GM12872 (cell line): ENCODE measurements at regions not wholly inside any gene's neighbourhood (a gene's known extent, or its start where the extent isn't known, plus 50 kb on each side); places are given as distances from the start of the nearest gene placed in this dataset.

ENCODE experiments used
- TF ChIP-seq, protein P1 (sequence below): IDR thresholded peaks from 3 replicates; pipeline ENCODE4 v1.5.1; 2011; ENCODE audit warnings: low read depth, mild to moderate bottlenecking, low read length, moderate library complexity; ENCODE audit not compliant: insufficient read depth

DNA sequence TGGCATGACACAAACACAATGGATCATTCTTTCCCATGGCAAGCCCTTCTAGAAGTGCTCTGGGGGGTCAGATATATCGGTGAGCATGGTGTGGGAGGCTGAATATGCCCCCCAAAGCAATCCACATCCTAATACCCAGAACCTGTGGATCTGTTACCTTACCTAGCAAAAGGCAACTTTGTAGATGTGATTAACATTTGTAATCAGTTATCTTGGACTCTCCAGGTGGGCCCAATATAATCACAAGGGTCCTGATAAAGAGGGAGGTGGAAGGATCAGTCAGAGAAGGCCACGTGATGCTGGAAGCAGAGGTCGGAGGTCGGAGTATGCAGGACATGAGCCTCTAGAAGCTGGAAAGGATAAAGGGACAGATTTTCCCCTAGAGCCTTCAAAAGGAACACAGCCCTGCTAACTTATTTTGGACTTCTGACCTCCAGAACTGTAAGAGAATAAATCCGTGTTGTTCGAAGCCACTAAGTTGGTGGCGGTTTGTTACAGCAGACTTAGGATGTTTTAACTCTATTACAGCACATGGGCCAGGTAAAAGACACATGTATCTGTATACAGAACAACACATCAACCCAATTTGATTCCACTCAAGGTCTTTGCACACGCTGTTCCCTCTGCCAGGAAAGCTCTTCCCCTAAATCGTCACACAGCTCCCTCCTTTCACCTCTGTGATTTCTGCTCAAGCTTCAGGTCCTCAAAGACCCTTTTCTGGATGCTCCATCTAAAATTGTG lies 115.3 kb downstream of the NOG start:
- TF ChIP-seq, protein P1, sequence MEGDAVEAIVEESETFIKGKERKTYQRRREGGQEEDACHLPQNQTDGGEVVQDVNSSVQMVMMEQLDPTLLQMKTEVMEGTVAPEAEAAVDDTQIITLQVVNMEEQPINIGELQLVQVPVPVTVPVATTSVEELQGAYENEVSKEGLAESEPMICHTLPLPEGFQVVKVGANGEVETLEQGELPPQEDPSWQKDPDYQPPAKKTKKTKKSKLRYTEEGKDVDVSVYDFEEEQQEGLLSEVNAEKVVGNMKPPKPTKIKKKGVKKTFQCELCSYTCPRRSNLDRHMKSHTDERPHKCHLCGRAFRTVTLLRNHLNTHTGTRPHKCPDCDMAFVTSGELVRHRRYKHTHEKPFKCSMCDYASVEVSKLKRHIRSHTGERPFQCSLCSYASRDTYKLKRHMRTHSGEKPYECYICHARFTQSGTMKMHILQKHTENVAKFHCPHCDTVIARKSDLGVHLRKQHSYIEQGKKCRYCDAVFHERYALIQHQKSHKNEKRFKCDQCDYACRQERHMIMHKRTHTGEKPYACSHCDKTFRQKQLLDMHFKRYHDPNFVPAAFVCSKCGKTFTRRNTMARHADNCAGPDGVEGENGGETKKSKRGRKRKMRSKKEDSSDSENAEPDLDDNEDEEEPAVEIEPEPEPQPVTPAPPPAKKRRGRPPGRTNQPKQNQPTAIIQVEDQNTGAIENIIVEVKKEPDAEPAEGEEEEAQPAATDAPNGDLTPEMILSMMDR: no peak

DNA sequence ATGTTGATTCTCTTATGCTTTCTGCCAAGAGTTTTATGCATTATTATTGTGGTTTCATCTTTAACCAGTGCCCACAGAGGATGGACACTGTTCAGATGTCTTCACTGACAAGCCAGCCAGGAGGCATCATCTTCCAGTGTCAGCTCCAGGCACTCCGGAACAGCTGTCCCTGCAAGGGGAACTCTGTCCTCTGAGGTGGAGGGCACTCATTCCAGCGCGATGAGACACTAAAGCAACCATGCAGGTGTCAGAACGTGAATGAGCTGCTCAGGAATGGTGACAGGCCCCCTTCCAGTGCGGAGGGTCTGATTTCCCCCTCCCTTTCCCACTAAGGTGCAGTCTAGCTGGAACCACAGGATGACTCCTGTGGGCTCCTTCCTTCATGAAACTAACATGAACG lies 117.5 kb downstream of the NOG start:
- TF ChIP-seq, protein P1: no peak

DNA sequence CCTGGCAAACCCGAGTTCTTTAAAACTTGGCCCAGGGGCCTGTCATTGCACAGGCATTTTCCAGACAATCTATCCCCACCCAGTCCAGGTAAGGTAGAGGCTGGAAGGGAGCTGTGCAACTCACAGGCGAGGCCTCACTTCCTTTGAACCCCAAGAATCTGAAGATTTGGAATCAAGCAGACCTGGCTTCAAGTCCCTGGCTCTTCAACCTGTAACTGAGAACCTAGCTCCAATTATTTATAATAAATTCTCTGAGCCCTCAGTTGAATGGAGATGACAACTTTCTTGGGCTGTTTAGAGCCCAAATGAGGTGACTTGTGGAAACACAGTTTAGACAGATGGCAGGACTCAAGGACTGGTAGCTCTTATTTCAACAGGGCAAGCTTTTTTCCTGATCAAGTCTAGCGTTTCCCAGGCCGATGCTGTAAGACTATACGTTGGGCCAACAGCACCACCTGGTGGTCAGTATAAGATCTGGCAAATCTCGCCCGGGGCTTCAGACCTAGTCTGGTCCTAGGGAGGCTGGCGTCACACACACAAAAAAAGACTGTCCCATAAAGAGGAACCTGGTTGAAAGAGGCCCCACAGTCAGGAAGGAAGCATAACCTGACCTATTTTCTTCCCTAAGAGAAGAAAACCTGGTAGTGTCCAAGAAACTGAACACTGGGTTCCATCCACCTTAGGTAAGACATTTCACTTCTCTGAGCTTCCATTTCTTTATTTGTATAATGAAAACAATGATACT lies 117.9 kb downstream of the C17orf67 start:
- TF ChIP-seq, protein P1: peak; percentile 82

DNA sequence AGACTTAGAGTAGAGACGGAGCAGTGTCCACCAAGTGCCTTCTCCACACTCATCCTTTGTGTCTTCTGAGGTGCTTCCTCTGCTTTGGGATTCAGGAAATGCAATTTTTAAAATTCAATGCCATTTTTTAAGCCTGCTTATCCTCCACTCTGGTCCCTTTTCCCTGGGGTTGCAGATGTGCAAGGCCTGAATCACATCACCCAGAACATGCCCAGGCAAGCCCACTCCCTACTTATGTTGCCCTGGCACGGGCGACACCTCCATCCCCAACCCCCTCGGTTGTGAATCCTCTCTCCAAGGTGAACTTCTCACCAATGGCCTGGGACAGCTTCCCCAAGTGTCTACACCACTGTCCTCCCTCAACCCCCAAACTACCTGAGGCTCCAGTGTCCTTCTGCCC lies 116.2 kb downstream of the C17orf67 start:
- TF ChIP-seq, protein P1: no peak

DNA sequence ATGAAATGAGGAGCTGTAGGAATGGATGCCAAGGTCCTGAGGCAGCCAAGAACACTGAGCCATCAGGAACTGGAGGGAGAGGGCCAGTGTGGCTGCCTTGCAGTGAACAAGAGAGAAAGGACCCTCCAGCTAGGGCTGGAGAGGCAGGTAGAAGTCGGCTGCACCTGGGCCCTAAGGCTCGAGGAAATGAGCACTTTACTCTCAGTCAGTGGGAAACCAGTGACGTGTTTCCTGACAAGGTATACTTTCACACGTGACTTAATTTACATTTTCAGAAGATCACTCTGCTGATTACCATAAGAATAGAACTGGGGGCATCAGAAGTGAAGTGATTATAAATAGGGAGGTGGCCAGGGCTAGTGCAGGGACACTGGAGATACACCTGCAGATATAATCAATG lies 115.2 kb downstream of the C17orf67 start:
- TF ChIP-seq, protein P1: no peak

DNA sequence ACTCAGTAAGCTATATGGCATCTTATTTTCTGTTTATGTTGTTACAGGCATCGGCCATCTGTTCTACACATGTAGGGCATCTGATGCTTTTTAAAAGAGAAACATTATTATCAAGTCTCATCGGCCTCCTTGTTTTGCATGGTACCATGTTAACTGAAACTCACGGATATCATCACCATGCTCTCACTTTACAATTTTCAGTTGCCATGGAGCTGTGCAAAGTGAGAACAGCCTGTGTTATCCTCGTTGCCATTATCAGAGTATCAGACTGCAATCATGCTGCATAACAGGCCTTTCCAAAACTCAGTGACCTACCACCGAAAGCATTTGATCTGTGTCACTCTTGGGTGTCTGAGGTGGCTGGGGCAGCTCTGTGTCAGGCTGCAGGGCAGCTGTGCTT lies 110.3 kb downstream of the C17orf67 start:
- TF ChIP-seq, protein P1: no peak

DNA sequence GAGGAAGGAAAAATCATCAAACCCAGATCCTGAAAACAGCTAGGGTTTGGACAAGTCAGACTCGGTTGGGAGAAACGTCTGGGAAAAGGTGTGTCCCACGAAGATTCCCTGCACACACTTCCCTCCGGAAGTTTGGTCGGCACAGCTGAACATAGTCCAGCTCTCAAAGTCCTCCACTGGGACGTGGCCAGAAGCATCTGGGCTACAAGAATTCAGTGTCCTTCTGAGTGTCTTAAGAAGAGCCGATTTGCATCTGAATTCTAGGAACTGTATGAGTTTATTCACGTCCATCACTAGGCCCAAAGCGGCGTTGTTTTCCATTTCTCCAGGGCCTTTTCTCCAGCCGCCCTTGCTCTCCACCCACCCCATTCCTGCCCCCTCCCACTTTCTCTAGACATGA lies 109.1 kb downstream of the C17orf67 start:
- TF ChIP-seq, protein P1: no peak
